PFSK-1 (cell line): ENCODE measurements at regions not wholly inside any gene's neighbourhood (a gene's known extent, or its start where the extent isn't known, plus 50 kb on each side); places are given as distances from the start of the nearest gene placed in this dataset.

Experiments
- FOXP2 ChIP-seq: optimal IDR thresholded peaks from 2 replicates; pipeline ENCODE3; 2011; ENCODE audit warnings: borderline replicate concordance, control low read depth, inconsistent platforms; ENCODE audit not compliant: insufficient read depth; ENCODE audit errors: extremely low read length, extremely low read depth
- POLR2AphosphoS5 ChIP-seq: IDR thresholded peaks from 2 replicates; pipeline ENCODE4 v1.6.1; 2012; ENCODE audit warnings: low read depth, mild to moderate bottlenecking, control low read depth, low read length, moderate library complexity
- SIN3A ChIP-seq: IDR thresholded peaks from 2 replicates; pipeline ENCODE4 v1.6.1; 2012; ENCODE audit warnings: mild to moderate bottlenecking, low read length, moderate library complexity, borderline replicate concordance; ENCODE audit not compliant: insufficient read depth

GRCh38 chr6:3669916-3670315 lies 81.6 kb downstream of the PXDC1 start:
- TF ChIP-seq POLR2AphosphoS5 (no peak), SIN3A (no peak), FOXP2 (no peak)
